ENCODE measurements at regions not wholly inside any gene's neighbourhood (a gene's known extent, or its start where the extent isn't known, plus 50 kb on each side); places are given as distances from the start of the nearest gene placed in this dataset.

DNA sequence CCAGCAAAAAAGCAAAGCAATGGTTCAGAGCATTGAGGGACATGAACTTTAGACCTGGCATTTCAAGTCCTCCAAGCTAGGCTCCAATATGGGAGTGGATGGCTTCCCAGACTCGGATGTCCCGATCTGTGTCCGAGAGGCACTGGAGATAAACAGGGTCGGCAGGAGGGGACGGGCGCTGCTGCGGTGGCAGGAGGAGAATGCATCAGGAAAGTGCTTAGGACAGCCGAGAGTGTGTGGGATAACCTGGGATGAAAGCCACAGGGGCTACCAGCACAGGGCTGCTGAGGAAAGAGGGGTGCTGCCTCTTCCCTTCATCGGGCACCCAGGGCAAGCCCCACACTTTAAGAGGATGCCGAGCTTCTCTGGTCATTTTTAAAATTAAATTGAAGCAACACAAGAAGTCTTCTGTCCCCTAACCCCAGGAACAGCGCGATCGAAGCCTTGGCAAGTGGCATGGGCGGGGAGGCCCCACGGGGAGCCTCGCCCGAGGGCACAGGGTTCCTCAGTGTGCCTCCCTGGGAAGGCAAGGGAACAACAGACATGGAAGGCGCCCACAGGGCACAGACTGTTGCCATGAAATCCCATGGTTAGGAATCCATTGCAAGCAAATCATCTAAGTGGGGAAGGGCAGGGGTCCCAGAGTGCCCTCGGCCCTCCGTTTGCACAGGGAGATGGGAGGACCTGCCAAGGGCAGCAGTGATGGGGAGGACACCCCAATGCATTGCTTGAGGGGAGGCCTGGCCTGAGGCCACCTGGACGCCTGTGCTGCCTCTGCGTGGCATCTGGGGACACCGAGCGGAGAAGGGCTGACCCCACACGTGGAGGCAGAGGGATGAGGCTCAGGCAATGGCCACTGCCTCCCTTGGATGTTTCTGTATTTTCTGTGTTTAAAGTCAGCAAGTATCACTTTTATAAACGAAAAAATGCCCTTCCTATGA is 78.5 kb upstream of the GPC1 start:
- H3K4me3 ChIP-seq, result no peak overlapping the region
- H3K27me3 ChIP-seq, result no peaks in the 10 kb centered on the region
- peaks cover 1% of the 10 kb centered on the region for H3K4me1 ChIP-seq (ENCODE audit: insufficient read depth)
- H3K36me3 ChIP-seq, result no peaks in the 10 kb centered on the region
- no peaks in the 10 kb centered on the region for H3K9me3 ChIP-seq
- H3K27ac ChIP-seq, result no peak overlapping the region
- TF ChIP-seq POLR2A (IDR thresholded peaks at IDR 0.05) (no peak), EP300 (IDR thresholded peaks at IDR 0.05) (no peak)
- TF ChIP-seq, protein P1, sequence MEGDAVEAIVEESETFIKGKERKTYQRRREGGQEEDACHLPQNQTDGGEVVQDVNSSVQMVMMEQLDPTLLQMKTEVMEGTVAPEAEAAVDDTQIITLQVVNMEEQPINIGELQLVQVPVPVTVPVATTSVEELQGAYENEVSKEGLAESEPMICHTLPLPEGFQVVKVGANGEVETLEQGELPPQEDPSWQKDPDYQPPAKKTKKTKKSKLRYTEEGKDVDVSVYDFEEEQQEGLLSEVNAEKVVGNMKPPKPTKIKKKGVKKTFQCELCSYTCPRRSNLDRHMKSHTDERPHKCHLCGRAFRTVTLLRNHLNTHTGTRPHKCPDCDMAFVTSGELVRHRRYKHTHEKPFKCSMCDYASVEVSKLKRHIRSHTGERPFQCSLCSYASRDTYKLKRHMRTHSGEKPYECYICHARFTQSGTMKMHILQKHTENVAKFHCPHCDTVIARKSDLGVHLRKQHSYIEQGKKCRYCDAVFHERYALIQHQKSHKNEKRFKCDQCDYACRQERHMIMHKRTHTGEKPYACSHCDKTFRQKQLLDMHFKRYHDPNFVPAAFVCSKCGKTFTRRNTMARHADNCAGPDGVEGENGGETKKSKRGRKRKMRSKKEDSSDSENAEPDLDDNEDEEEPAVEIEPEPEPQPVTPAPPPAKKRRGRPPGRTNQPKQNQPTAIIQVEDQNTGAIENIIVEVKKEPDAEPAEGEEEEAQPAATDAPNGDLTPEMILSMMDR (IDR thresholded peaks at IDR 0.05), result no peak
- peak in 1 of 5 donors; percentile 15 for DNase-seq
- intact Hi-C loops (cut with DNase I), result no loop called here
- 83 to 86% (median 83%) methylated on average over 26 of the region's 26 CpGs for WGBS, 3 donors

DNA sequence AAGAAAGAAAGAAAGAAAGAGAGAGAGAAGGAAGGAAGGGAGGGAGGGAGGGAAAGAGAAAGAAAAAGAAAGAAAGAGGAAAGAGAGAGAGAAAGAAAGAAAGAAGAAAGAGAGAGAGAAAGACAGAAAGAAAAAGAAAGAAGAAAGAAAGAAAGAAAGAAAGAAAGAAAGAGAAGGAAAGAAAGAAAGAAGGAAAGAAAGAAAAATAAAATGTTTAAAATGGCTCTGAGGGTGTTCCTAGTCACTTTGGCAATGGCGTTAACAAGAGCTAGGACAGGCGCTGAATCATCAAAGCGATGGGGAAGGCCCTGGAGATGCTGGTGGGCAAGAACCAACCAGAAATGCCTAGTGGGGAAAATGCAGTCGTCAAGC is 77.8 kb upstream of the GPC1 start:
- Histone ChIP-seq H3K4me3 (no peak overlapping the region), H3K27ac (no peak overlapping the region), H3K36me3 (no peaks in the 10 kb centered on the region), H3K4me1 (ENCODE audit: insufficient read depth) (no peaks in the 10 kb centered on the region), H3K9me3 (no peaks in the 10 kb centered on the region), H3K27me3 (no peaks in the 10 kb centered on the region)
- TF ChIP-seq POLR2A (IDR thresholded peaks at IDR 0.05) (no peak), EP300 (IDR thresholded peaks at IDR 0.05) (no peak)
- TF ChIP-seq, protein P1 (IDR thresholded peaks at IDR 0.05), result no peak
- intact Hi-C loops (cut with DNase I), result no loop called here
- 77 to 79% (median 79%) methylated on average over 4 of the region's 4 CpGs for WGBS, 3 donors
- DNase-seq, result no peak

DNA sequence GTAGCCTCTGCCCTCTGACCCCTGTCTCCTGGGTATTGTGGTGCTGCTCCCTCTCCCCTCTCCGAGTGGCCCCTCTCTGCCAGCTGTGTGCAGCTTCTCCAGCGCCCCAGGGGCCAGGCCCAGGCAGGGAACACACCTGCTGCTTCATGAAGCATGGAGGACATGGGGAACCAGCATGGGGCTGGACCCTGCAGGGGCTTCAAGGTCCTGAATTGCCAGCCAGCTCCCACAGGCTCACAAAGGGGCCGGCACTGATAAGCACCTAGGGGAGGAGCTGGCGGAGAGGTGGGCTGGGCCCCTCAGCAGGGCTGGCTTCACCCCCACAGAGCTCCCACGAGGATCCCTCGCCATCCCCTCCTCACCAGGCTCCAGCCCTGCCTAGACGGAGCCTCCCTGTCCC is 77.4 kb upstream of the GPC1 start:
- WGBS, 3 donors, result 43 to 57% (median 52%) methylated on average over 6 to 7 of the region's 7 CpGs
- H3K27ac ChIP-seq, result no peak overlapping the region
- no peaks in the 10 kb centered on the region for H3K9me3 ChIP-seq
- H3K27me3 ChIP-seq, result no peaks in the 10 kb centered on the region
- no peak overlapping the region for H3K4me3 ChIP-seq
- H3K36me3 ChIP-seq, result no peaks in the 10 kb centered on the region
- intact Hi-C loops (cut with DNase I), result no loop called here
- peak in 2 of 5 donors; percentile 9 to 26 for DNase-seq
- H3K4me1 ChIP-seq (ENCODE audit: insufficient read depth), result no peaks in the 10 kb centered on the region
- TF ChIP-seq EP300 (IDR thresholded peaks at IDR 0.05) (no peak), POLR2A (IDR thresholded peaks at IDR 0.05) (no peak)
- TF ChIP-seq, protein P1 (IDR thresholded peaks at IDR 0.05), result no peak

DNA sequence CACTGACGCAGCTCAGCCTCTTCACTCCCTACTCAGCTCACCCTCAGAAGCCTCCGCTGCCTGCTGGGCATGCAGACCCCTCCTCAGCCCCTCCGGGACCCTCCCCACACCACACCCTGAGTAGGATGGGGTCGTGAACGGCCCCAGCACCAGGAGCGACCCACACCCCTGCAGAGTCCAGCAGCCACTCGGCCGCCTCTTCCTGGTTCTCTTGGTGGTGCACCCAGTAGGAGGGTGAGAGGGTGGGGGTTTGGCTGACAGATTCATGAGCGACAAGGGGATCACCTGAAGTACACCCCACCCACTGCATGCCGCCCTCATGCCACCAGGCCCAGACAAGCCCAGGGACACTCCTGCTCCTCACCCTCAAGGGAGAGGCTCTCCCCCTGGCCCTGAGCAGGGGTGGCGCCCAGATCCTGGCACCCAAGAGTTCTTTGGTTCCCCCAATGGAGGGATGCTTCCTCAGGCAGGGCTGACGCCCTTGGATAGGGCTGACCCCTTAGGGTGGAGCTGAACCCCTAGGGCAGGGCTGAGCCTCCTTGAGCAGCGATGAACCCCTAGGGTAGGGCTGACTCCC is 76.6 kb upstream of the GPC1 start:
- Histone ChIP-seq H3K9me3 (no peaks in the 10 kb centered on the region), H3K4me3 (no peak overlapping the region), H3K27ac (no peak overlapping the region), H3K27me3 (no peaks in the 10 kb centered on the region), H3K4me1 (ENCODE audit: insufficient read depth) (no peaks in the 10 kb centered on the region), H3K36me3 (no peaks in the 10 kb centered on the region)
- peak in 1 of 5 donors; percentile 19 for DNase-seq
- no peak for TF ChIP-seq EP300 (IDR thresholded peaks at IDR 0.05)
- TF ChIP-seq, protein P1 (IDR thresholded peaks at IDR 0.05), result no peak
- no peak for TF ChIP-seq POLR2A (IDR thresholded peaks at IDR 0.05)
- 86 to 91% (median 90%) methylated on average over 12 to 13 of the region's 13 CpGs for WGBS, 3 donors
- intact Hi-C loops (cut with DNase I), result no loop called here
